ENCODE measurements at regions not wholly inside any gene's neighbourhood (a gene's known extent, or its start where the extent isn't known, plus 50 kb on each side); places are given as distances from the start of the nearest gene placed in this dataset.

GRCh38 chr4:84441758-84442377 lies 57.2 kb downstream of the NKX6-1 start:
- no peak for DNase-seq

DNA sequence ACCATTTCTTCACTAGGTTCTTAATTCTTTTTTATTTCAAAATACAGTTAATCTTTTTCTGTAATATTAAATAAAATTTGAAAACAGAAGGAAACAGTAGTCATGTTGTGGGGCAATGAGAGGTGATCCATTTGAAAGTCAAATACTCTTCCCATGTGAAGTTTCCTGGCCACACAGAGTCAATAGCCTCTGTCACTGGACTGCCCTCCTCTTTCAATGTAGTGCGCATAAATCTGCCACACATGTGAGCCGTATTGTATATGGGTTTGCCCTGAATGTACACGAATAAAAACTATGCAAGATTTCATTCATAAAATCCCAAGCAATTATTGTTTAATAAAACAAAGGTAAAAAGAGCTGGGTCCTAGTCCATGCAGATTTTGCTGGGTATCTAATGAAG lies 59.1 kb downstream of the NKX6-1 start:
- DNase-seq = no peak

DNA sequence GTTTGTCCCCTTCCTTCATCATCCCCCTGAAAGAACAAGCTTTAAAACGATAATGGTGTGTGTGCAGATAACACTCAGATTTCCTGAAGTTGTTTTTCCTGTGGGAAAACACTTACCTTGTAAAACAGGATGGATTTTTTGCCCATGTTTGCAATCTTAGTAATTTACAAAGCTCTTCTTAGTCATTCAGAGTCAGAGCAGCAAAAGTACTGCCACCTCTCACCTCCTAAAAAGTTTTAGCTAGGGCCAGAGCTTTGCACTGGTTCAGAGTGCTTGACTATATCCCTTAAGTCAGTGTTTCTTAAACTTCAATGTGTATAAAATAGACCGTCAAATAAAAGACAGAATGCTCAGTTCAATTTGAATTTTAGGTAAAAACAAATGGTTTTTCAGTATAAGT lies 62.3 kb downstream of the NKX6-1 start:
- no peak for DNase-seq

DNA sequence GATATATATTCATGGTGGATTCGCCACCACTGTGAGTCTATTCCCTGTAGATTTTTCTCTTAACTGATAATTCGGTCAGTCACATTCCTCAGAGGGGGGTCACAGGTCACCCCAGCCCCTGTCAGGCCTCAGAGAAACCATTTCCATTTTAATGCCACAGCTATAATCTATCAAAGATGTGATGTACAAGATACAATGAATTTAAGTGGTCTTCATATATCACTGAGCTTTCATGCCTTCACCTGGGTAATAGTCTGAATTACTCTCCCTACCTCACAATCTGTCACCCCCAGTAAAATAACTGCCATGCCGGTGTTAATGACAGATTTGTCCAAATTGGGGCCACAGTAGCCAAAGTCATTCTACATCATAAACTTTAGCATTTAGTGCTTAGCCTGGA lies 64.7 kb downstream of the NKX6-1 start:
- DNase-seq = no peak

DNA sequence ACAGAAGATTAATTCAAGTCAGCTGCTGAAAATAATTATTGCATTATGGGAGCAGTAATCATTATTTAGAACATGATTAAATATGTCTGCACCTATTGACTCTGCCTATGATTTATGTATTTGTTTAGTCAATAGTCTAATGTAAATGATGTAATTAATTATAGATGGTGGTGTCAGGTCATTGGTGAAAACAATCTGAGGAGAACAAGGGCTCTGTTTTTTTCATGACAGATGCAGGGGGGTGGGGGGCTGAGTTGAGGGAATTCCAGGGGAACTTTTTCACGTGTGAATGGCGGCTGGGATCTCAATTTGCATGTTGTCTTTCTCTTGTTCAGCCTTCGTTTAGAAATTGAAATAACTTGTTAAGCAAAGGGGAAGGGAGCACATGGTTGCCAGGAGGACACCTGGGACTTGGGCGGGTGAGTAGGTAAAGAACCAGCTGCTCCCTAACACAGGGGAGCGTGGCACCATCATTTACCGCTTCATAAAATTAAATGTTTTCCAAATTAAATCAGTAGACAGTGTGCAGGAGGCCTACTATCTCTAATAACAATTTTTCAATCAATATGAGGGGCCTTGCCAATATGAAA lies 65.4 kb downstream of the NKX6-1 start:
- no peak for DNase-seq

GRCh38 chr4:84432713-84433112 lies 66.4 kb downstream of the NKX6-1 start:
- no peak for DNase-seq

DNA sequence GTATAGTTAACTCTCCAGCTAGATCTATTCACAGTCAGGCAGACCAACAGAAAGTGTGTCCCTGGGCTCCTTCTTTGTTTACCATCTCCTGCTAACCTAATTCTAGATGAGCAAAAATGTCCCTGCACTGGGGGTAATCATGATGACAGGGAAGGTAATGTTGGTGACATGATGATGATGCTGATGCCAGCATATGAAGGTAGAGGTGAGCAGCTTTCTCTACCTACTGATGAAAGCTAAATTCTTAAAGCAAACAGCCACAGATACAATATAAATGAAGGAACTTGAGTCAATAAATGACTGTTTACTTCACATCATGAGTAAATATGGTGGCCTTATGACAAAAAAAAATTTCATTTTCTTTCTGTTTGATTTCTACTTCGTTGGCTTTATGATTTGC lies 78.5 kb downstream of the NKX6-1 start:
- DNase-seq = no peak

GRCh38 chr4:84419201-84419600 lies 79.9 kb downstream of the NKX6-1 start:
- no peak for DNase-seq

GRCh38 chr4:84417997-84418709 lies 80.9 kb downstream of the NKX6-1 start:
- DNase-seq = no peak

DNA sequence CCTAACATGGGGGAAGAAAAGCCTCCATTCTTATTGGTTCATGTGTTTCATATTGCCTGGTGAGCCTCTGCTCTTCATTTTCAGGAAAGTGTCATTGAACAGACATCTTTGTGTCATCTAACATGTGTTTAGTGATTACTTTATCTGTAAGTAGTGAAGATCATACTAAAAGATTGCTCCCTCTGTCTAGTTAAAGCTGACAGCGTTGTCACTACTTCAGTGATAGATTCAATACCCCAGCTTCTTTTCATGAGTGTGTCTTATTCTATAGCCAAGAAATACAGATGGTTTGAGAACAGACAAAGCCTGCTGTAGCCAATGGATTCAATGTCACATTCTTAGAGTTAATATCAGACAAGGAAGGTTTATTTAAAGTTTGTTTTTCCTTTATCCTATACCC lies 85.1 kb downstream of the NKX6-1 start:
- no peak for DNase-seq

- DNase-seq = no peak
Measured at GRCh38 chr4:84413480-84413879, 85.6 kb downstream of the NKX6-1 start.

DNA sequence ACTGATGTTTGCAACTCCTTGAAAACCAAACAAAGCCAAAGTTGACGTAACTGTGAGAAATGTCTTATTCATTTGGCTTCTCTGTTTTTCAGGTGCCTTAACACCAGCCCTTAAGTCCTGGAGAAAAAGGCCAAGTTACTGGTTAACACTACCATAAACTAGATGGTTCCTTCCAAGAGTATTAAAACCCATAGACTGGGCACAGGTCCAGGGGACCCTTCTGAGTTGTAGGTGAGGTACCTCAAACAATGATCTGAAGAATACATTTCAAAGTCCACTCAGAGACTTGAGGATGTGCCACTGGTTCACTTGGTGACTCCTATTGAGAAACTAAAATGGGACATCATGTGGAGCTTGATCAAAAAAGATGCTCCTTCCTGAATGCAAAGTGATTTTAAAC lies 87.0 kb downstream of the NKX6-1 start:
- no peak for DNase-seq

DNA sequence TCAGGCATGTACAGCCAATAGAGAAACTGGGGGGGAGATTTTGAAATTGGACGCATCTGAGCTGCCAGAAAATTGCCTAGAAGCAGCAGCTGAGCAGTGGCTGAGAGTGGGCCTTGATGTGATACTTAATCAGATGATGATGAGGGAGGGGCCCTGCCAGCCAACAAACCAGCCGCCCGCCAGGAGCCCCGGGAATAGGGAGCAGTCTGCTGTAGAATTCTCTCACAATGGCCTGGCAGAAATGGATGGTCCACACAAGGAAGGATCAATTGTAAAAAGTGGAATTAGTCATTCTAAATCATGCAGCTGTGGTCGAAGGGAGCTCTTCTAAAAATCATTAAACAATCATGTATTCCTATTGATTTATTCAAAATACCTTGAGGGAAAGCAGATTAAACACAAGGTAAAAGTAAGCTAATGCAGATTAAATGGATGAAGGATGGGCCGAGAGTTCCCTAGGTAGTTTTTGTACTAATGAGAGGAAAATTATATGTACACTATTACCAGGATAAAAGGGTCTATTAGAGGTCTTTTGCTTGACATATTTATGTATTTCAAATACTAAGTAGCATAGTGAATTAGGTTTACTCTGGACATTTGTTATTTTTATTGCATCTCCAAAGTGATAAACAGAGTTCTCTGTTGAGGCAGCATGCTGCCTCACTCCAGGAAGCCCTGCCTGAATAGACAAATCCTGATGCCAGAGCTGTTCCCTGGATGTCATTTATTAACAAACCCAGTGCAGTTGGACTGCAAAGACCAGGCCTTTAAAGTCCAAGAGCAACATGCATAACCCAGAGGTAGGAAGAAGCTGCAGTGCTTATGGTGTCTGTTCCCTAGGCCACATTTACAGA lies 91.3 kb downstream of the NKX6-1 start:
- no peak for DNase-seq

GRCh38 chr4:84403656-84404055 lies 95.4 kb downstream of the NKX6-1 start:
- DNase-seq = no peak

DNA sequence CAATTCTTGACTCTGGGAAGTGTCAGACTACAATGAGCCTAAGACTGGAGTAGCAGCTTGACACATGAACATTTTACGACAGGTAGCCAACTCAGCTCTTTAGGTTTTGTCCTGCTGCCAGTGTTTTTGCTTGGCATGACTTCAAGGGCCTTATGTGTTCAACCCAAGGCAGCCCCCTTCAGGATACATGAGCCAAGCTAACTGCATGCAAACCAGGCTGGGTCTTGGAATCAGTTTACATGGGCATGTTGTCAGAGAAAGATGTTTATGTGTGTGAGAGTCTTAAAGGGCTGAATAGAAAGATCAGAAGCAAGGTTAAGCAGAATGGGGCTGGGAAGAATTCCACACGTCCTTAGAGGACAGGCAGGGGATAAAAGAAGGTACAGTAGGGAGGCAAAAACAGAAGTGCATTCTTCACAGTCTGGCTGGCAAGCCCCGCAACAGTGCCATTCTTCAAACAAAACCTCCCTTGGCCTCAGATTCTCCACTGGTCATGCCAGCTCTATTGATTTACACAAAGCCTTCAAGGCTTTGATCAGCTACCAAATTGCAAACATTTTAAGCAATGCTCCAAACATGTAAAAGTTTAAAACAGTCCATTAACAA lies 97.3 kb downstream of the NKX6-1 start:
- peak; percentile 53 for DNase-seq

DNA sequence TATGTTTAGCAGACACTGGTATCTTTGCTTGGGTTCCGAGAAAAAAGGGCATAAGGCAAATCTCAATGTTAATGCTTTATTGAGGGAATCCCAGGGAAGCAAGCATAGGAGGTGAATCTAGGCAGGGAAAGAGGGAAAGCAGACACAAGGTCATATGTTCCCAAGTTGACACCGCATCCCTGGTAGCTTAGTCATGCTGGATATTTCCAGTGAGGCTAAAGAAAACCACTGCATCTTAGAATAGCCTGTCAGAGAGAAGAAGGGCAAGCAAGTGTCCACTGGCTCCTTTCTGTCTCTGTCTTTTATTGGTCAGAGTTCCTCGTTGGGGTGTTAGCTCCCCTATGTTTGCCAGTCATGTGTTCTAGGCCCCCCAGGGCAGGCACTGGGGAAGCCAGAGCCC lies 104.7 kb downstream of the NKX6-1 start:
- DNase-seq = no peak

DNA sequence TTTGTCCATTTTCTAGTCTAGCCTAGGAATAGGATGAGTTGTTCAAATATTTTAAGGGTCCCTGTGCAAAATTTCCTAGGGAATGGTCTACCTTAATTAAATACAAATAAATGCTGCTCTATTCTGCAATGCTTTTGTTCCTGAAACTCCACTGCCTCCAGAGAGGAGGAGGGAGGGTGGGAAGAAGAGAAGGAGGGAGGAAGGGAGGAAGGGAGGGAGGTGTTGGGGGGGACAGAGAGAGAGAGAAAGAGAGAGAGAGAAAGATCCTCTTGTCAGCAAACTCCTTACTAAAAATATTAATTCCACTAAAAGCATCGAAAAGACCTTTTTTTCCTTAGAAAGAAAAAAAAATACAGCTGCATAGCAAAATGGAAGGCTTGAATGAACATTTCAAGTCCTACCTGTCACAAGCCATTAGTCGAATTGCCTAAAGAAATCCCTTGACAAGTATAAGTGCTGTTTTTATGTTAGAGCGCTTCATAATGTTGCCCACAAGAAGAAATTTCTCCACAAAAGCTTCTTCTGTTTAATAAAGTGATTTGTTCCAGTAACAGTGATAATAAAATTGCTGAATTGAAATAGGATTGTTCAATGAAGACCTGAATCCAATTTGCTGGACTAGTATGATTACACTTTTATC lies 106.0 kb downstream of the NKX6-1 start:
- no peak for DNase-seq

DNA sequence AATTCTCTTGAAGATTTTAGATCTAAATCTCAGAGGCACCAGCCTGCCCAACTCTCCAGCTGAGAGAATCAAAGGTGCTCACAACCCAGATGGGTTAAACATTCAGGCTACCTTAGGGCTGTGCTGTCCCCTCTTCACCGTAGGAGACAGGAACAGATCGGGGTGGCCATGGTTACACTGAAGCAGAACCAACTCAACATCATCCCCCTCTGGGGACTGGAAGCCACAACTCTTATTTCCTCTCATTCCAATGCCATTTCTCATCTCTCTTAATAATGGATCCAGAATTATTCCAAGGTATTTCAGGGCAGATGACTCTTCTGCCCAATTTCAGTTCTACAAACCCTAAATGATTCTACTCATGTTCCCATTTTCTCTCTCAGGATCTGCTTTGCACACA lies 109.7 kb downstream of the NKX6-1 start:
- DNase-seq = no peak

- DNase-seq = no peak
Measured at GRCh38 chr4:84385203-84385602, 113.9 kb downstream of the NKX6-1 start.

DNA sequence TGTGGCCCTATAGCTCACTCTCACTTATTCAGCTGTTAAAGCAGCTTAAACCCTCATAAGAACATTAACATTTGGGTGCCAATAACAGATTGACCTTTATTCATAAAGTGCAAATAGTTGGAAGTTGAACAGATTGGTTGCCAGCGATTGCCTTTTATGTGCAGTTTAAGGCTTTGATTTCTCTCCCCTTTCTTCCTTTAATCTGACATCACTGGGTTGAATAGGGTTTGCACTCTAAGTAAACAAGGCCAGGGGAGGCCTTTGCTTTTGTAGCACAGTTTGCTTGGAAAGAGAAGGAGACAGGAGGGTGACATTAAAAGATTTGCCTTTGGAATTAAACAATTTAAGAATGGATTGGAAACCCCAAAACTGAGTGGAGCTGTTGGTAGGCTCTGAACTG lies 114.3 kb downstream of the NKX6-1 start:
- DNase-seq = no peak

DNA sequence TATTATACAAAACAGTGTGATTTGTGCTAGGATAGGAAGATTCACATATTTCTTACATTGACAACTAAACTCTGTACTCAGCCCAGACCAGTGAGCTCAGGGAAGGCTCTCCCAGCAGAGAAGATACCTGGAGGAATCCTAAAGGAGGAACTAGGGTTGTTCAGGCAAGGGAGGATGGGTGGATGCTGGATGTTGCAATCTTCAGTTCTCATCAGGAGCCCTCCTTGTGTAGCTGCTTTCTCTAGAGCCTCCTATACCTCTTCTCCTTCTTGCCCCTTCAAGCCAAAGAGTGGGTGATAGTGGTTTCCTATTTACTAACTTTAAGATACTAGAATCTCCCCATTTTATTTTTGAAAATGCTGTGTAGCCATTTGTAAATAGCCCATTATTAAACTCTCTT lies 117.3 kb downstream of the NKX6-1 start:
- DNase-seq = no peak

- no peak for DNase-seq
Measured at GRCh38 chr4:84379917-84380641, 119.0 kb downstream of the NKX6-1 start.
